ENCODE measurements at regions not wholly inside any gene's neighbourhood (a gene's known extent, or its start where the extent isn't known, plus 50 kb on each side); places are given as distances from the start of the nearest gene placed in this dataset.

- TF ChIP-seq CTCF (IDR thresholded peaks at IDR 0.05), result no peak
- no peak for TF ChIP-seq POLR2A (IDR thresholded peaks at IDR 0.05)
These were observed 112.2 kb downstream of the DHX15 start for GRCh38 chr4:24472161-24472510.
